ENCODE measurements at regions not wholly inside any gene's neighbourhood (a gene's known extent, or its start where the extent isn't known, plus 50 kb on each side); places are given as distances from the start of the nearest gene placed in this dataset.

- Histone ChIP-seq H3K79me2 (ENCODE audit: control insufficient read depth, low read length) (no peaks in the 10 kb centered on the region), H3F3A (ENCODE audit: control insufficient read depth, insufficient read depth) (no peaks in the 10 kb centered on the region), H3K9me3 (ENCODE audit: control insufficient read depth, insufficient read depth, low read length) (no peaks in the 10 kb centered on the region), H3K9me2 (replicated peaks; ENCODE audit: control insufficient read depth, low read length) (no peaks in the 10 kb centered on the region), H3K4me2 (ENCODE audit: low read length) (no peak overlapping the region), H3K4me1 (ENCODE audit: control insufficient read depth, low read length) (no peaks in the 10 kb centered on the region), H4K20me1 (ENCODE audit: control insufficient read depth, insufficient read depth, low read depth, low read length) (no peaks in the 10 kb centered on the region), H3K4me3 (ENCODE audit: low read length) (no peak overlapping the region), H3K27me3 (ENCODE audit: control insufficient read depth, low read length) (peaks cover 3% of the 10 kb centered on the region; the same call in 1 of the 2 replicates), H3K27ac (ENCODE audit: low read depth, low read length) (no peak overlapping the region), H3K36me3 (ENCODE audit: control insufficient read depth, low read length) (no peaks in the 10 kb centered on the region)
- no peak for TF ChIP-seq CTCF (IDR thresholded peaks at IDR 0.05; ENCODE audit: low read depth, low read length, poor library complexity, severe bottlenecking)
- TF ChIP-seq EZH2phosphoT487 (IDR thresholded peaks at IDR 0.05; ENCODE audit: borderline replicate concordance, low read length) = no peak
Observed at GRCh38 chr20:40467067-40467466, 222.0 kb downstream of the MAFB start.

GRCh38 chr20:40464731-40465208 is 224.3 kb downstream of the MAFB start:
- H3K9me3 ChIP-seq (ENCODE audit: control insufficient read depth, insufficient read depth, low read length) = no peaks in the 10 kb centered on the region
- H3K9me2 ChIP-seq (replicated peaks; ENCODE audit: control insufficient read depth, low read length) = no peaks in the 10 kb centered on the region
- H3K36me3 ChIP-seq (ENCODE audit: control insufficient read depth, low read length) = no peaks in the 10 kb centered on the region
- H3K27ac ChIP-seq (ENCODE audit: low read depth, low read length) = no peak overlapping the region
- TF ChIP-seq CTCF (IDR thresholded peaks at IDR 0.05; ENCODE audit: low read depth, low read length, poor library complexity, severe bottlenecking) (no peak), EZH2phosphoT487 (IDR thresholded peaks at IDR 0.05; ENCODE audit: borderline replicate concordance, low read length) (no peak)
- no peaks in the 10 kb centered on the region for H4K20me1 ChIP-seq (ENCODE audit: control insufficient read depth, insufficient read depth, low read depth, low read length)
- no peaks in the 10 kb centered on the region for H3F3A ChIP-seq (ENCODE audit: control insufficient read depth, insufficient read depth)
- H3K4me1 ChIP-seq (ENCODE audit: control insufficient read depth, low read length) = no peaks in the 10 kb centered on the region
- H3K79me2 ChIP-seq (ENCODE audit: control insufficient read depth, low read length) = no peaks in the 10 kb centered on the region
- peaks cover 5% of the 10 kb centered on the region for H3K27me3 ChIP-seq (ENCODE audit: control insufficient read depth, low read length)
- no peak overlapping the region for H3K4me2 ChIP-seq (ENCODE audit: low read length)
- H3K4me3 ChIP-seq (ENCODE audit: low read length) = no peak overlapping the region

GRCh38 chr20:40463171-40463570 is 225.9 kb downstream of the MAFB start:
- peaks cover 5% of the 10 kb centered on the region for H3K27me3 ChIP-seq (ENCODE audit: control insufficient read depth, low read length)
- TF ChIP-seq EZH2phosphoT487 (IDR thresholded peaks at IDR 0.05; ENCODE audit: borderline replicate concordance, low read length) (no peak), CTCF (IDR thresholded peaks at IDR 0.05; ENCODE audit: low read depth, low read length, poor library complexity, severe bottlenecking) (no peak)
- H3K4me1 ChIP-seq (ENCODE audit: control insufficient read depth, low read length) = no peaks in the 10 kb centered on the region
- no peak overlapping the region for H3K4me2 ChIP-seq (ENCODE audit: low read length)
- H3K9me2 ChIP-seq (replicated peaks; ENCODE audit: control insufficient read depth, low read length) = no peaks in the 10 kb centered on the region
- no peaks in the 10 kb centered on the region for H3K36me3 ChIP-seq (ENCODE audit: control insufficient read depth, low read length)
- H3K4me3 ChIP-seq (ENCODE audit: low read length) = no peak overlapping the region
- H3F3A ChIP-seq (ENCODE audit: control insufficient read depth, insufficient read depth) = no peaks in the 10 kb centered on the region
- H4K20me1 ChIP-seq (ENCODE audit: control insufficient read depth, insufficient read depth, low read depth, low read length) = no peaks in the 10 kb centered on the region
- H3K79me2 ChIP-seq (ENCODE audit: control insufficient read depth, low read length) = no peaks in the 10 kb centered on the region
- H3K9me3 ChIP-seq (ENCODE audit: control insufficient read depth, insufficient read depth, low read length) = no peaks in the 10 kb centered on the region
- no peak overlapping the region for H3K27ac ChIP-seq (ENCODE audit: low read depth, low read length)

All from DOHH2 (cell line).